HG03103 (cell line): ENCODE measurements at regions not wholly inside any gene's neighbourhood (a gene's known extent, or its start where the extent isn't known, plus 50 kb on each side); places are given as distances from the start of the nearest gene placed in this dataset.
A peak's percentile ranks its signal among the peaks of the same experiment; 100 is the strongest.

Source experiments
- ATAC-seq: cut with Tn5 transposase; IDR thresholded peaks from one replicate; pipeline ENCODE4 v1.9.1; 2021; ENCODE audit warnings: low read depth; ENCODE audit not compliant: unreplicated experiment

GRCh38 chr12:85352016-85352415 lies 72.0 kb downstream of the ALX1 start:
- ATAC-seq: no peak

GRCh38 chr12:85356596-85357385 lies 76.8 kb downstream of the ALX1 start:
- no peak for ATAC-seq

GRCh38 chr12:85357609-85358008 lies 77.6 kb downstream of the ALX1 start:
- no peak for ATAC-seq

- no peak for ATAC-seq
Measured at GRCh38 chr12:85358715-85359114, 78.7 kb downstream of the ALX1 start.

GRCh38 chr12:85363382-85364190 lies 83.6 kb downstream of the ALX1 start:
- no peak for ATAC-seq

GRCh38 chr12:85367936-85368335 lies 87.9 kb downstream of the ALX1 start:
- ATAC-seq: no peak

GRCh38 chr12:85369365-85370154 lies 89.5 kb downstream of the ALX1 start:
- no peak for ATAC-seq

GRCh38 chr12:85373045-85373444 lies 93.0 kb downstream of the ALX1 start:
- ATAC-seq: no peak

GRCh38 chr12:85374981-85375380 lies 95.0 kb downstream of the ALX1 start:
- ATAC-seq: no peak

- no peak for ATAC-seq
Measured at GRCh38 chr12:85385406-85385805, 105.4 kb downstream of the ALX1 start.

- ATAC-seq: no peak
Measured at GRCh38 chr12:85390266-85390665, 110.2 kb downstream of the ALX1 start.

- no peak for ATAC-seq
Measured at GRCh38 chr12:85392508-85392907, 112.5 kb downstream of the ALX1 start.

- ATAC-seq: no peak
Measured at GRCh38 chr12:85393606-85394005, 113.6 kb downstream of the ALX1 start.

- no peak for ATAC-seq
Measured at GRCh38 chr12:85394065-85394464, 114.0 kb downstream of the ALX1 start.

GRCh38 chr12:85394809-85395208 lies 114.8 kb downstream of the ALX1 start:
- ATAC-seq: no peak

GRCh38 chr12:85405262-85405661 lies 125.2 kb downstream of the ALX1 start:
- no peak for ATAC-seq

- no peak for ATAC-seq
Measured at GRCh38 chr12:85405781-85406522, 125.9 kb downstream of the ALX1 start.

- ATAC-seq: no peak
Measured at GRCh38 chr12:85413266-85413665, 133.2 kb downstream of the ALX1 start.

GRCh38 chr12:85422762-85423161 lies 142.7 kb downstream of the ALX1 start:
- no peak for ATAC-seq

- ATAC-seq: peak; percentile 59
Measured at GRCh38 chr12:85423947-85424346, 143.9 kb downstream of the ALX1 start.
